Right lobe of liver (tissue), 6 donors: ENCODE measurements at regions not wholly inside any gene's neighbourhood (a gene's known extent, or its start where the extent isn't known, plus 50 kb on each side); places are given as distances from the start of the nearest gene placed in this dataset.

Source experiments
- ATAC-seq, 4 donors: fragments of 200-7000 bp; cut with Tn5 transposase; one replicate each; pipeline ENCODE4 v1.9.1; 2020; ENCODE audit warnings: mild to moderate bottlenecking in 4 of 4, moderate library complexity in 4 of 4
- DNase-seq, 3 donors: peaks; one replicate each; pipeline ENCODE4 v3.0.0-alpha.2; 2020
- H3K27ac ChIP-seq, 3 donors: fragments of 200-600 bp; one replicate each; pipeline ENCODE4 v1.8.0; 2022
- H3K27me3 ChIP-seq, 2 donors: fragments of 200-600 bp; one replicate each; pipeline ENCODE4 v1.8.0; 2022
- H3K36me3 ChIP-seq, 4 donors: fragments of 200-600 bp; sonication (generic) in 1 of 4; one replicate each; pipeline versions ENCODE4 v1.5.1 to v1.8.0; 2017 to 2022; ENCODE audit warnings: control low read depth in 1 of 4
- H3K4me1 ChIP-seq, 4 donors: fragments of 200-600 bp; sonication (generic) in 1 of 4; one replicate each; pipeline versions ENCODE4 v1.5.1 to v1.8.0; 2017 to 2022; ENCODE audit warnings: control low read depth in 1 of 4
- H3K4me3 ChIP-seq, 3 donors: fragments of 200-600 bp; one replicate each; pipeline ENCODE4 v1.8.0; 2022
- H3K9me3 ChIP-seq, 4 donors: fragments of 200-600 bp; sonication (generic) in 1 of 4; one replicate each; pipeline versions ENCODE4 v1.5.1 to v1.8.0; 2017 to 2022; ENCODE audit warnings: control low read depth in 1 of 4
- POLR2A ChIP-seq: fragments of 450-650 bp; IDR thresholded peaks from one replicate; pipeline ENCODE4 v1.6.1; 2017; ENCODE audit warnings: antibody characterized with exemption, mild to moderate bottlenecking
- WGBS: methylation state at CpG from one replicate; pipeline ENCODE4 v1.1.6; 2018; ENCODE audit warnings: low coverage, low lambda C conversion rate; ENCODE audit not compliant: insufficient coverage; ENCODE audit errors: missing lambda C conversion rate; 5-methylcytosine and 5-hydroxymethylcytosine counted together
- intact Hi-C, 2 donors: fragments of 100-400 bp; cut with DNase I; formaldehyde crosslinking; loops; one replicate each; pipeline versions ENCODE4 v1.11.2 to v1.14.1; 2022
- TF ChIP-seq, protein P1 (sequence below), 4 donors: fragments of 200-600 bp in 3 of 4; fragments of 450-650 bp in 1 of 4; IDR thresholded peaks; one replicate each; pipeline versions ENCODE4 v1.5.1 to v1.8.0; 2016 to 2022; ENCODE audit warnings: antibody characterized with exemption in 4 of 4, mild to moderate bottlenecking in 2 of 4
- donor health status: DM: no; HTN: yes; CAD: no.
- donor health status: DM: no; HTN: no; CAD: no.
- donor health status: DM: no; HTN: no; CAD: no.
- donor health status: DM: no; HTN: yes; CAD: no.
- donor health status: DM: no; HTN: yes; CAD: no.

DNA sequence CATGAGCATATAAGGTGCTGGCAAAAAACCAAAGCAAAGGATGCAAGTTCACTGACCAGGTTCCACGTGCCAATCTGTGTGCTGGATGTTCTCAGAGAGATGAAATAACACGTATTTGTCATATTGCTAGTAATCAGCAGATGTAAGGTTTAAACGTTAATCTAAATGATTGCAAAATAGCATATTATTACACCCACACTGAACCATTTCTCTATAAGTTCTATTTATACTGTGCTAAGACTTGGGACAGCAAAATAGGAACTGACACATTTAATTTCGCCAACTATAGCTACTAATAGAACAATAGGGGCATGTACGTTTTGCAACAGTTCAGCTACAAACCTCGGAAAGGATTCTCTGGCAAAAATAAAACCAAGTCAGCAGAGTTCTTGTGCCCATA, 350.3 kb upstream of the ZNF385D start:
- H3K4me3 ChIP-seq = no peak overlapping the region
- no peak for TF ChIP-seq POLR2A
- TF ChIP-seq, protein P1, sequence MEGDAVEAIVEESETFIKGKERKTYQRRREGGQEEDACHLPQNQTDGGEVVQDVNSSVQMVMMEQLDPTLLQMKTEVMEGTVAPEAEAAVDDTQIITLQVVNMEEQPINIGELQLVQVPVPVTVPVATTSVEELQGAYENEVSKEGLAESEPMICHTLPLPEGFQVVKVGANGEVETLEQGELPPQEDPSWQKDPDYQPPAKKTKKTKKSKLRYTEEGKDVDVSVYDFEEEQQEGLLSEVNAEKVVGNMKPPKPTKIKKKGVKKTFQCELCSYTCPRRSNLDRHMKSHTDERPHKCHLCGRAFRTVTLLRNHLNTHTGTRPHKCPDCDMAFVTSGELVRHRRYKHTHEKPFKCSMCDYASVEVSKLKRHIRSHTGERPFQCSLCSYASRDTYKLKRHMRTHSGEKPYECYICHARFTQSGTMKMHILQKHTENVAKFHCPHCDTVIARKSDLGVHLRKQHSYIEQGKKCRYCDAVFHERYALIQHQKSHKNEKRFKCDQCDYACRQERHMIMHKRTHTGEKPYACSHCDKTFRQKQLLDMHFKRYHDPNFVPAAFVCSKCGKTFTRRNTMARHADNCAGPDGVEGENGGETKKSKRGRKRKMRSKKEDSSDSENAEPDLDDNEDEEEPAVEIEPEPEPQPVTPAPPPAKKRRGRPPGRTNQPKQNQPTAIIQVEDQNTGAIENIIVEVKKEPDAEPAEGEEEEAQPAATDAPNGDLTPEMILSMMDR (IDR thresholded peaks at IDR 0.05) = no peak
- no peaks in the 10 kb centered on the region for H3K36me3 ChIP-seq
- no peak for DNase-seq
- no peak overlapping the region for H3K27ac ChIP-seq
- H3K9me3 ChIP-seq = no peaks in the 10 kb centered on the region
- peaks cover 0 to 8% (median 2%) of the 10 kb centered on the region in 4 donors for H3K4me1 ChIP-seq
- no peak for ATAC-seq
- H3K27me3 ChIP-seq = no peaks in the 10 kb centered on the region
- 32% methylated on average over 6 of the region's 6 CpGs for WGBS
- intact Hi-C loops = no loop called here

DNA sequence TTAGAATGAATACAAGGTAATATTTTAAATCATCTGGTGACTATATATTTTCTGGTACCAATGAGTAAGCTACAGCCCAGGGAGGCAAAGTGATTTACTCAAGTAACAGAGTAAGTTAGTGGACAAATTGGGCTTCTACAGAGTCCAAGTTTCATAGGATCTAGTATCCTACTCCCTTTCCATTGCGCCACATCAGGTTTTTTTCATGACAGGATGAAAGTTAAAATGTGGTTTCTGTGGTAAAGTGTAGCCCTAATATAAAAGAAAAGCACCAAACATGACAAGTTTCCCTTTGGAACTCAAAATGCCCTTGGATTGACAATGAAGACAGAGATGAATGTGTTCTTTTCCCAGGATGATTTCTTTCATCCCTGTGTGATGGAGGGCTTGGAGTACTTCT, 350.8 kb upstream of the ZNF385D start:
- Histone ChIP-seq H3K27me3 (no peaks in the 10 kb centered on the region), H3K9me3 (no peaks in the 10 kb centered on the region), H3K27ac (no peak overlapping the region), H3K4me3 (no peak overlapping the region), H3K4me1 (peaks cover 0 to 8% (median 2%) of the 10 kb centered on the region in 4 donors), H3K36me3 (no peaks in the 10 kb centered on the region)
- TF ChIP-seq POLR2A = no peak
- TF ChIP-seq, protein P1 (IDR thresholded peaks at IDR 0.05) = no peak
- intact Hi-C loops = no loop called here
- no peak for ATAC-seq
- DNase-seq = no peak
- WGBS = 88% methylated on average over 1 of the region's 1 CpG

DNA sequence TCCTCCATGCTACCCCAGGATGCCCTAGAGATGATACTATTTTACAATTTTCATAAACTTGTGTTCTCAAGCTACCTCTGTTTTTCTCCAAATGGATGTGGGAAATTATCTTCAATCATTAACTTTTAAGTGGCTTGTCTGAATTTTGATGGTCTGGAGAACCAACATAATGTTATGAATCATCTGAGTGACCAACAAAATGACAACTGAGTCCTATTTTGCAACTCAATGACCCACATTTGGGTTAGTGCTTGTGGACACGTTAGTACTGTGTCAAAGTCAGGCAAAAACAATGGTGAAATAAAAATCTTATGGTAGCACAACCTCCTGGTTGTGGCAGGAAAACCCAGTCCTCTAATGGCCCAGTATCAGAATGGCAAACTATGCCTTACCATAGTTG, 352.4 kb upstream of the ZNF385D start:
- Histone ChIP-seq H3K4me1 (peaks cover 0 to 8% (median 2%) of the 10 kb centered on the region in 4 donors), H3K9me3 (no peaks in the 10 kb centered on the region), H3K36me3 (no peaks in the 10 kb centered on the region), H3K27me3 (no peaks in the 10 kb centered on the region), H3K27ac (no peak overlapping the region), H3K4me3 (no peak overlapping the region)
- intact Hi-C loops = no loop called here
- WGBS = 32% methylated on average over 1 of the region's 1 CpG
- no peak for TF ChIP-seq POLR2A
- TF ChIP-seq, protein P1 (IDR thresholded peaks at IDR 0.05) = no peak
- ATAC-seq (no peak), DNase-seq (no peak)

DNA sequence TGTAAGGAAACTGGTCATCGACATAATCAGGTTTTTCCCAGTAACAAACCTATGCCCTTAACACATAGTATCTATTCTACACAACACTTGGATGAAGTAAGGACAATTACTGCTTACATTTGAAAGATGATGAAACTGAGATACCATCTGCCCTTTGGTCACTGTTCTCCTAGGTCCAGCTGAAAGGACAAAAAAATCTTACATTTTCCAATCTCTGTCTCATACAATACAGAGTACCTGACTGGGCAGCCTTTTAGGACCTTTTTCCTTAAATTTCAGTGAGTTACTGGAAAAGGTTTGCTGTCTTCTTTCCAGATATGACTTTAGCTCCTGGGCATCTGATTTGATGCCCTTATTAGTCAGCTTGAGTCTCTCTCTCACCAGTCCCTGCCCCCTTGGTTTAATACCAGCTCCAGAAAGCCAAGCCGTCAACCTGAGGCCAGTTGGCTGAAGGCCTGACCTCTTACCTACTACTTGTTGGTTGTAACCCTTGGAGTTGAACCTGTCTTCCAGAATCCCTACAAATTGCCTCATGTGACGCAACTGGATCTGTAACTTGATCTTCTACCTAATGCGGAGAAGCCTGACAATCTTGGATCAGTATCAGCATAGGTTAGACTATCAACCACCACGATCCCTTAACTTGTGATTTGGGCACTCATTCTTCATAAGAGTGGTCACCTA, 355.3 kb upstream of the ZNF385D start:
- no peak for TF ChIP-seq POLR2A
- TF ChIP-seq, protein P1 (IDR thresholded peaks at IDR 0.05) = no peak
- H3K27me3 ChIP-seq = no peaks in the 10 kb centered on the region
- H3K36me3 ChIP-seq = no peaks in the 10 kb centered on the region
- WGBS = 19% methylated on average over 4 of the region's 5 CpGs
- ATAC-seq (peak; percentile 90 to 94 (median 92)), DNase-seq (peak; percentile 33 to 92 (median 84))
- H3K4me3 ChIP-seq = peak overlapping the region in 1 of 3 donors; percentile 15
- intact Hi-C loops = no loop called here
- H3K9me3 ChIP-seq = no peaks in the 10 kb centered on the region
- peaks cover 0 to 8% (median 2%) of the 10 kb centered on the region in 4 donors for H3K4me1 ChIP-seq
- H3K27ac ChIP-seq = peak overlapping the region in 2 of 3 donors; percentile 85 to 91
